Endodermal cell (in vitro differentiated cells): ENCODE measurements at regions not wholly inside any gene's neighbourhood (a gene's known extent, or its start where the extent isn't known, plus 50 kb on each side); places are given as distances from the start of the nearest gene placed in this dataset.
"Not testable (repeated sequence)": the region's sequence is repeated elsewhere in the genome, so short reads cannot be mapped to it uniquely, and the experiment has no call there.

Experiments used
- DNase-seq: peaks from one replicate; pipeline ENCODE4 v3.0.0-alpha.2; 2017
- H3K27ac ChIP-seq: 2 replicates; pipeline ENCODE4 v1.5.1; 2013; ENCODE audit warnings: mild to moderate bottlenecking, low read depth, low read length, moderate library complexity
- H3K27me3 ChIP-seq: 2 replicates; pipeline ENCODE4 v1.6.1; 2013; ENCODE audit warnings: mild to moderate bottlenecking, low read length, moderate library complexity; ENCODE audit not compliant: insufficient read depth, control insufficient read depth, poor library complexity, severe bottlenecking
- H3K36me3 ChIP-seq: 2 replicates; pipeline ENCODE4 v1.7.0; 2013; ENCODE audit warnings: mild to moderate bottlenecking, low read length, moderate library complexity; ENCODE audit not compliant: control insufficient read depth, insufficient read depth
- H3K4me1 ChIP-seq: one replicate; pipeline ENCODE4 v1.7.0; 2013; ENCODE audit warnings: low read length; ENCODE audit not compliant: control insufficient read depth, insufficient read depth
- H3K4me3 ChIP-seq: 2 replicates; pipeline ENCODE4 v1.5.1; 2013; ENCODE audit warnings: mild to moderate bottlenecking, low read length, moderate library complexity
- H3K9ac ChIP-seq: 2 replicates; pipeline ENCODE4 v1.6.1; 2013; ENCODE audit warnings: mild to moderate bottlenecking, low read length, moderate library complexity; ENCODE audit not compliant: poor library complexity, severe bottlenecking; ENCODE audit errors: extremely low read depth
- H3K9me3 ChIP-seq: 2 replicates; pipeline ENCODE4 v1.6.1; 2013; ENCODE audit warnings: mild to moderate bottlenecking, low read length, moderate library complexity; ENCODE audit not compliant: control insufficient read depth
- H3K27ac Mint-ChIP-seq: 2 replicates; pipeline ENCODE4 v1.8.0; 2020; ENCODE audit warnings: mixed read lengths
- H3K27me3 Mint-ChIP-seq: 2 replicates; pipeline ENCODE4 v1.8.0; 2021; ENCODE audit warnings: mild to moderate bottlenecking, mixed read lengths; ENCODE audit not compliant: insufficient read depth
- H3K36me3 Mint-ChIP-seq: 2 replicates; pipeline ENCODE4 v1.8.0; 2020; ENCODE audit warnings: low read depth, mixed read lengths
- H3K4me1 Mint-ChIP-seq: 2 replicates; pipeline ENCODE4 v1.8.0; 2020; ENCODE audit warnings: mixed read lengths
- H3K4me3 Mint-ChIP-seq: 2 replicates; pipeline ENCODE4 v1.8.0; 2020; ENCODE audit warnings: mild to moderate bottlenecking, moderate library complexity, mixed read lengths
- H3K9me3 Mint-ChIP-seq: 2 replicates; pipeline ENCODE4 v1.8.0; 2020; ENCODE audit warnings: mild to moderate bottlenecking, mixed read lengths
- WGBS, 2 experiments: methylation state at CpG; one replicate each; pipeline versions ENCODE4 v1.1.5 to v1.1.7; 2013; ENCODE audit warnings: missing lambda C conversion rate in 2 of 2, mixed read lengths in 1 of 2; ENCODE audit not compliant: insufficient coverage in 1 of 2, insufficient read length in 1 of 2; 5-methylcytosine and 5-hydroxymethylcytosine counted together
- TF ChIP-seq, protein P1 (sequence below): fragments of 200-600 bp; sonication (generic); conservative IDR thresholded peaks from 2 replicates; pipeline ENCODE4 v1.5.0; 2021; ENCODE audit warnings: antibody characterized with exemption, mild to moderate bottlenecking

DNA sequence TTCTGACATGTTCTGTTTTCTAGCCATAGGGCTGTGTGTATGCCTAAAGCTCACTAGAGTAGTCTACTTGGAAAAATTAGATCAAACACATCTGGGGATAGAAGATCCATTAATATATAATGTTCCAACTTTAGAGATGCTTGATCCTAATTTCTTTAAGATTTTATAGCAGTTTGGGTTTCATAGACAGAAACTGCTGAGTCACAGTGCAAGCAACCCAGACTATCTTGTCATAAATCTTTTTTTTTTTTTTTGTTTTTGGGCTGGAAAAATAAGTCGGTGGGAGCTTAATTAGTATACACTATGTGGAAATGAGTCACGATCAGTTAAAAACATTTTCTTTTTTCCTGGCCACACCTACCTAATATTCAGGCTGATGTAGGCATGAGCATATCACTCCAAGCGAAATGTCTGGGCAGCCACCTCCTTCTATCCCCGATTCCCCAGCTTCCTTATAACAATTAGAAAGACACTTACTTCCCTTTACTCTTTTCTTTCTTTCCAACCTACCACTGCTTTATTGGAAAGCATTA is 58.2 kb upstream of the CASK start:
- no peak overlapping the region for H3K9ac ChIP-seq
- TF ChIP-seq, protein P1, sequence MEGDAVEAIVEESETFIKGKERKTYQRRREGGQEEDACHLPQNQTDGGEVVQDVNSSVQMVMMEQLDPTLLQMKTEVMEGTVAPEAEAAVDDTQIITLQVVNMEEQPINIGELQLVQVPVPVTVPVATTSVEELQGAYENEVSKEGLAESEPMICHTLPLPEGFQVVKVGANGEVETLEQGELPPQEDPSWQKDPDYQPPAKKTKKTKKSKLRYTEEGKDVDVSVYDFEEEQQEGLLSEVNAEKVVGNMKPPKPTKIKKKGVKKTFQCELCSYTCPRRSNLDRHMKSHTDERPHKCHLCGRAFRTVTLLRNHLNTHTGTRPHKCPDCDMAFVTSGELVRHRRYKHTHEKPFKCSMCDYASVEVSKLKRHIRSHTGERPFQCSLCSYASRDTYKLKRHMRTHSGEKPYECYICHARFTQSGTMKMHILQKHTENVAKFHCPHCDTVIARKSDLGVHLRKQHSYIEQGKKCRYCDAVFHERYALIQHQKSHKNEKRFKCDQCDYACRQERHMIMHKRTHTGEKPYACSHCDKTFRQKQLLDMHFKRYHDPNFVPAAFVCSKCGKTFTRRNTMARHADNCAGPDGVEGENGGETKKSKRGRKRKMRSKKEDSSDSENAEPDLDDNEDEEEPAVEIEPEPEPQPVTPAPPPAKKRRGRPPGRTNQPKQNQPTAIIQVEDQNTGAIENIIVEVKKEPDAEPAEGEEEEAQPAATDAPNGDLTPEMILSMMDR, result no peak
- no peaks in the 10 kb centered on the region for H3K36me3 ChIP-seq
- 88% methylated on average over 3 of the region's 4 CpGs; no CpG with 5 or more reads in 1 of the 2 experiments for WGBS, 2 experiments
- H3K27ac ChIP-seq, result no peak overlapping the region
- no peaks in the 10 kb centered on the region for H3K9me3 ChIP-seq
- Mint-ChIP-seq H3K4me3 (no peak overlapping the region), H3K4me1 (no peaks in the 10 kb centered on the region), H3K9me3 (peaks cover 26% of the 10 kb centered on the region), H3K27me3 (peaks cover 2% of the 10 kb centered on the region), H3K27ac (no peak overlapping the region), H3K36me3 (no peaks in the 10 kb centered on the region)
- no peaks in the 10 kb centered on the region for H3K4me1 ChIP-seq
- no peak for DNase-seq
- peaks cover 4% of the 10 kb centered on the region for H3K27me3 ChIP-seq
- no peak overlapping the region for H3K4me3 ChIP-seq

DNA sequence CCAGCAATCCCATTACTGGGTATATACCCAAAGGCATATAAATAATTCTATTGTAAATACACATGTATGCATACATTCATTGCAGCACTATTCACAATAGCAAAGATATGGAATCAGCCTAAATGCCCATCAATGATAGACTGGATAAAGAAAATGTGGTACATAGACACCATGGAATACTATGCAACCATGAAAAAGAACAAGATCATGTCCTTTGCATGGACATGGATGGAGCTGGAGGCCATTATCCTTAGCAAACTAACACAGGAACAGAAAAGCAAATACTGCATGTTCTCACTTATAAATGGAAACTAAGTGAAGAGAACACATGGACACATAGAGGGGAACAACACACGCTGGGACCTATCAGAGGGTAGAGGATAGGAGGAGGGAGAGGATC is 51.3 kb upstream of the CASK start:
- not testable (repeated sequence) for H3K4me1 Mint-ChIP-seq, H3K27me3 ChIP-seq, H3K4me3 ChIP-seq, H3K4me1 ChIP-seq, H3K36me3 ChIP-seq, H3K9ac ChIP-seq, H3K9me3 ChIP-seq, H3K27ac ChIP-seq, DNase-seq, H3K27ac Mint-ChIP-seq, H3K36me3 Mint-ChIP-seq, H3K27me3 Mint-ChIP-seq, H3K4me3 Mint-ChIP-seq
- WGBS, 2 experiments, result 100% methylated on average over 1 of the region's 1 CpG; no CpG with 5 or more reads in 1 of the 2 experiments
- H3K9me3 Mint-ChIP-seq, result peaks cover 51% of the 10 kb centered on the region

DNA sequence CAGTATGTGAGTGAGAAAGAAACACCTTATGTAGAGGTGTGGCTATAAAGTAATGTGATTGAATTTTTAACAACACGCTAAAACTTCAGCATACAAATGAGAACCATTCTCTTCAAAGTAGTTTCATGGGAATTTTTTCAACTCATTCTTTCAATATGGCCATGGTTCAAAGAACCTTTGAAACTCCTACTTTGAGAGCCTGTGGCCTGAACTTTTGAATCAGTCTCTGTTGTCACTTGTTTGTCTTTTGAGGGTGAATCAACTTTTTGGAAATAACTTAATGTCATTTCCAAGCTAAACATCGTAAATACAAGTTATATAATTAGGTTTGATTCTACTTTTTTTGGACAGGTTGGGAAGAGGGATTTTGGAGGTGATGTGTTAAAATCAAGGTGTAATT is 49.9 kb upstream of the CASK start:
- peaks cover 56% of the 10 kb centered on the region for H3K9me3 Mint-ChIP-seq
- no peak overlapping the region for H3K27ac ChIP-seq
- H3K9ac ChIP-seq, result no peak overlapping the region
- no peak overlapping the region for H3K4me3 ChIP-seq
- H3K4me1 ChIP-seq, result no peaks in the 10 kb centered on the region
- WGBS, 2 experiments, result no CpG with 5 or more reads among the region's 2 CpGs
- no peaks in the 10 kb centered on the region for H3K4me1 Mint-ChIP-seq
- TF ChIP-seq, protein P1, result no peak
- no peaks in the 10 kb centered on the region for H3K9me3 ChIP-seq
- DNase-seq, result no peak
- no peaks in the 10 kb centered on the region for H3K36me3 ChIP-seq
- no peak overlapping the region for H3K4me3 Mint-ChIP-seq
- no peak overlapping the region for H3K27ac Mint-ChIP-seq
- peaks cover 12% of the 10 kb centered on the region for H3K27me3 Mint-ChIP-seq
- H3K27me3 ChIP-seq, result peaks cover 10% of the 10 kb centered on the region
- H3K36me3 Mint-ChIP-seq, result no peaks in the 10 kb centered on the region
